ENCODE measurements at regions not wholly inside any gene's neighbourhood (a gene's known extent, or its start where the extent isn't known, plus 50 kb on each side); places are given as distances from the start of the nearest gene placed in this dataset.
"Not testable (repeated sequence)": the region's sequence is repeated elsewhere in the genome, so short reads cannot be mapped to it uniquely, and the experiment has no call there.

- Mint-ChIP-seq H3K36me3 (no peaks in the 10 kb centered on the region), H3K4me1 (no peaks in the 10 kb centered on the region), H3K27ac (no peak overlapping the region), H3K9me3 (peaks cover 14% of the 10 kb centered on the region), H3K4me3 (no peak overlapping the region), H3K27me3 (no peaks in the 10 kb centered on the region)
- ATAC-seq: no peak
Measured at GRCh38 chr13:84741253-84741652, 859.0 kb upstream of the SLITRK1 start.

- no peak overlapping the region for H3K4me3 Mint-ChIP-seq
- H3K4me1 Mint-ChIP-seq: no peaks in the 10 kb centered on the region
- peaks cover 14% of the 10 kb centered on the region for H3K9me3 Mint-ChIP-seq
- H3K27ac Mint-ChIP-seq: no peak overlapping the region
- no peak for ATAC-seq
- H3K36me3 Mint-ChIP-seq: no peaks in the 10 kb centered on the region
- no peaks in the 10 kb centered on the region for H3K27me3 Mint-ChIP-seq
Measured at GRCh38 chr13:84739021-84739420, 856.7 kb upstream of the SLITRK1 start.

DNA sequence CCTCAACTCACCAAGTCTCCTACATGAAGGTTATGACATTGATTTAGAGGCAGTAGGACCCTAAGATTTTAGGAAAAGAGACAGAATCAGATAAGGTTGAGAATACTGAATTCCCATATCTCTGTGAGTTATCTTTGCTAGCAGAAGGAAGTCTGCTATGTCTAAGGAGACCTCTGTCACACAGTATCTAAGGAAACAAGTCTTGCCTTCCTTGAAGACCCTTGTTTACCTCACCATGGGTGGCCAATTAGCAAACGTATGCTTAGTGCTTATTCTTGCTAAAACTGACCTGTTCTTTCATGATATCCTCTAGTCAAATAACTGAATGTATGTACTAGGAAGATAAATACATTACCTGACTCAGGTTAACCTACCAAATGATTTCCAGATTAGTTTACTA, 855.4 kb upstream of the SLITRK1 start:
- no peaks in the 10 kb centered on the region for H3K27me3 Mint-ChIP-seq
- H3K36me3 Mint-ChIP-seq: no peaks in the 10 kb centered on the region
- no peak for ATAC-seq
- no peaks in the 10 kb centered on the region for H3K4me1 Mint-ChIP-seq
- peaks cover 9% of the 10 kb centered on the region for H3K9me3 Mint-ChIP-seq
- no peak overlapping the region for H3K4me3 Mint-ChIP-seq
- no peak overlapping the region for H3K27ac Mint-ChIP-seq

DNA sequence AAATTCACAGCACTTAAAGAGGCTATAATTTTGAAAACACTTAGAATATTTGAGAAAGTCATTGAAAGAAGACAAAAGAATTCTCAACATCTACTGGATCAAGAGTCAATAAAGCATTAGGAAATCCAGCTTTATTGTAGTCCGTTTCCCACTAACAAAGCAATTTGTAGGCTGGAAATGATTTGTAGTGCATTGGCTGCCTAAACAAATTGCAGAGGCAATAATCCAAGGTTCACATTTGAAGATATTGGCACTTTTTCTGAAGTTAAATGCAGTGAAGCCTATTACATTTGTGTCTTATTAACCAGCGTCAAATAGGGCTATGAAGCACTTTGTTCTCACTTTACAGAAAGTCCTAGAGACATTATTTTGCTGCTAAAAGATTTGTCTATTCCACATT, 848.1 kb upstream of the SLITRK1 start:
- no peaks in the 10 kb centered on the region for H3K4me1 Mint-ChIP-seq
- no peak for ATAC-seq
- no peaks in the 10 kb centered on the region for H3K36me3 Mint-ChIP-seq
- H3K27ac Mint-ChIP-seq: no peak overlapping the region
- no peaks in the 10 kb centered on the region for H3K27me3 Mint-ChIP-seq
- H3K4me3 Mint-ChIP-seq: no peak overlapping the region
- H3K9me3 Mint-ChIP-seq: no peaks in the 10 kb centered on the region

GRCh38 chr13:84705982-84706710, 823.9 kb upstream of the SLITRK1 start:
- no peaks in the 10 kb centered on the region for H3K4me1 Mint-ChIP-seq
- no peaks in the 10 kb centered on the region for H3K27me3 Mint-ChIP-seq
- no peak overlapping the region for H3K4me3 Mint-ChIP-seq
- ATAC-seq: no peak
- no peaks in the 10 kb centered on the region for H3K36me3 Mint-ChIP-seq
- no peak overlapping the region for H3K27ac Mint-ChIP-seq
- peaks cover 3% of the 10 kb centered on the region for H3K9me3 Mint-ChIP-seq

GRCh38 chr13:84702174-84702573, 819.9 kb upstream of the SLITRK1 start:
- no peak overlapping the region for H3K27ac Mint-ChIP-seq
- no peaks in the 10 kb centered on the region for H3K4me1 Mint-ChIP-seq
- ATAC-seq: no peak
- H3K4me3 Mint-ChIP-seq: no peak overlapping the region
- H3K9me3 Mint-ChIP-seq: peaks cover 6% of the 10 kb centered on the region
- H3K27me3 Mint-ChIP-seq: no peaks in the 10 kb centered on the region
- H3K36me3 Mint-ChIP-seq: no peaks in the 10 kb centered on the region

DNA sequence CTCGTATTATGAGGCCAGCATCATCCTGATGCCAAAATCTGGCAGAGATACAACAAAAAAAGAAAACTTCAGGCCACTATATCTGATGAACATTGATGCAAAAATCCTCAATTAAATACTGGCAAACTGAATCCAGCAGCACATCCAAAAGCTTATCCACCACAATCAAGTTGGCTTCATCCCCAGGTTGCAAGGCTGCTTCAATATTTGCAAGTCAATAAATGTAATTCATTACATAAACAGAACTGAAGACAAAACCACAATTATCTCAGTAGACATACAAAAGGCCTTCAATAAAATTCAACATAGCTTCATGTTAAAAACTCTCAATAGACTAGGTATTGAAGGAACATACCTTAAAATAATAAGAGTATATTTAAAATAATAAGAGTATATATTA, 815.3 kb upstream of the SLITRK1 start:
- H3K36me3 Mint-ChIP-seq, H3K4me3 Mint-ChIP-seq, H3K27ac Mint-ChIP-seq, ATAC-seq, H3K27me3 Mint-ChIP-seq, H3K4me1 Mint-ChIP-seq, H3K9me3 Mint-ChIP-seq: not testable (repeated sequence)

GRCh38 chr13:84686973-84687372, 804.7 kb upstream of the SLITRK1 start:
- Mint-ChIP-seq H3K4me3 (no peak overlapping the region), H3K9me3 (peaks cover 3% of the 10 kb centered on the region), H3K36me3 (no peaks in the 10 kb centered on the region), H3K4me1 (no peaks in the 10 kb centered on the region), H3K27me3 (no peaks in the 10 kb centered on the region), H3K27ac (no peak overlapping the region)
- peak; percentile 16 for ATAC-seq

DNA sequence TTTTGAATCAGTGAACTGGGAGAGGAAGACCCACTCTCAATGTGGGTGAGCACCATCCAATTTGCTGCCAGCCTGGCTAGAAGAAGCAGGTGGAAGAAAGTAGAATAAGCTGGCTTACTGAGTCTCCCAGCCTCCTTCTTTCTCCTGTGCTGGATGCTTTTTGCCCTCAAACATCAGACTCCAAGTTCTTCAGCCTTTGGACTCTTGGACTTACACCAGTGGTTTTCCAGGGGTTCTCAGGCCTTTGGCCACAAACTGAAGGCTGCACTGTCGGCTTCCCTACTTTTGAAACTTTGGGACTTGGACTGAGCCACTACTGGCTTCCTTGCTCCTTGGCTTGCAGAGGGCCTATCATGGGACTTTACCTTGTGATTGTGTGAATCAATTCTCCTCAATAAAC, 804.2 kb upstream of the SLITRK1 start:
- Mint-ChIP-seq H3K27ac (no peak overlapping the region), H3K9me3 (peaks cover 3% of the 10 kb centered on the region), H3K27me3 (no peaks in the 10 kb centered on the region), H3K4me1 (no peaks in the 10 kb centered on the region), H3K36me3 (no peaks in the 10 kb centered on the region), H3K4me3 (no peak overlapping the region)
- ATAC-seq: no peak

GRCh38 chr13:84684804-84685203, 802.5 kb upstream of the SLITRK1 start:
- no peak overlapping the region for H3K4me3 Mint-ChIP-seq
- no peaks in the 10 kb centered on the region for H3K27me3 Mint-ChIP-seq
- H3K9me3 Mint-ChIP-seq: peaks cover 3% of the 10 kb centered on the region
- no peak overlapping the region for H3K27ac Mint-ChIP-seq
- no peaks in the 10 kb centered on the region for H3K4me1 Mint-ChIP-seq
- H3K36me3 Mint-ChIP-seq: no peaks in the 10 kb centered on the region
- ATAC-seq: no peak

DNA sequence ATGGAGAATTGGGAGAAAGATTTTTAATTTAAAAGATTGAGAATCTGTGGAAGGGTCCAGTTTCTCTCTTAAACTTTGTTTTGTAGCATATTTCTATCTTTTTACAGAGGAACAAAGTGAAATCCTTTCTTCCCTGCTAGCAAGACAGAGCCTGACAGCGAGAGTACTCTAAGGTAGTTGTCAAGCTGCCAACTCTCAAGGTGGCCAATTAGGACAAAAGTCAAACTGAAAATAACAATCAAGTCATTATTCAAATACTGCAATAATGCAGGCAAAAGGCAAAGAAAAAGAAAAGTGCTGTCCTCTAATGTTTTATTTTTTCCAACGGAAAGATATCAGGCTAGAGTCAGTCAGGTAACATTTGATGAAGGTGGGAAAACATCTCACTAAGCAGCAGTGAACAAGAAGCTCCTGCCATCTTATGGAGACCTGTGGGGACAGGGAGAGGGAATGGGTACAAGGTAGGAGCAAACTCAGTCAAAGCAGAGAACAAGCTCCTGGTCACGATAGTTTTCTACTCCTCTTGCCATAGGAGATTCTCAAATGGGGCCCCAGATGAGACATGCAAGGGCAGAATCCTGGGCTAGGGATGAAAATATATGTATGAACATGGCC, 801.9 kb upstream of the SLITRK1 start:
- H3K27me3 Mint-ChIP-seq: no peaks in the 10 kb centered on the region

GRCh38 chr13:84683448-84683847, 801.2 kb upstream of the SLITRK1 start:
- no peaks in the 10 kb centered on the region for H3K27me3 Mint-ChIP-seq
- H3K4me3 Mint-ChIP-seq: no peak overlapping the region
- H3K4me1 Mint-ChIP-seq: no peaks in the 10 kb centered on the region
- no peak overlapping the region for H3K27ac Mint-ChIP-seq
- H3K36me3 Mint-ChIP-seq: no peaks in the 10 kb centered on the region
- ATAC-seq: no peak
- H3K9me3 Mint-ChIP-seq: peaks cover 5% of the 10 kb centered on the region

More for the DNA sequence above, 801.9 kb upstream of the SLITRK1 start:
- H3K4me3 Mint-ChIP-seq: no peak overlapping the region
- no peak for ATAC-seq
- no peaks in the 10 kb centered on the region for H3K4me1 Mint-ChIP-seq
- H3K36me3 Mint-ChIP-seq: no peaks in the 10 kb centered on the region
- H3K27ac Mint-ChIP-seq: no peak overlapping the region
- H3K9me3 Mint-ChIP-seq: peaks cover 5% of the 10 kb centered on the region

GRCh38 chr13:84677836-84678235, 795.6 kb upstream of the SLITRK1 start:
- Mint-ChIP-seq H3K4me3 (no peak overlapping the region), H3K9me3 (peaks cover 5% of the 10 kb centered on the region), H3K27me3 (no peaks in the 10 kb centered on the region), H3K36me3 (no peaks in the 10 kb centered on the region), H3K4me1 (no peaks in the 10 kb centered on the region), H3K27ac (no peak overlapping the region)
- no peak for ATAC-seq

GRCh38 chr13:84672616-84673015, 790.3 kb upstream of the SLITRK1 start:
- Mint-ChIP-seq H3K27me3 (no peaks in the 10 kb centered on the region), H3K27ac (no peak overlapping the region), H3K9me3 (peaks cover 6% of the 10 kb centered on the region), H3K4me3 (no peak overlapping the region), H3K4me1 (no peaks in the 10 kb centered on the region), H3K36me3 (no peaks in the 10 kb centered on the region)
- ATAC-seq: no peak

- Mint-ChIP-seq H3K27ac (no peak overlapping the region), H3K27me3 (no peaks in the 10 kb centered on the region), H3K4me3 (no peak overlapping the region), H3K4me1 (no peaks in the 10 kb centered on the region), H3K36me3 (no peaks in the 10 kb centered on the region), H3K9me3 (peaks cover 6% of the 10 kb centered on the region)
- ATAC-seq: no peak
Measured at GRCh38 chr13:84670245-84670644, 788.0 kb upstream of the SLITRK1 start.

DNA sequence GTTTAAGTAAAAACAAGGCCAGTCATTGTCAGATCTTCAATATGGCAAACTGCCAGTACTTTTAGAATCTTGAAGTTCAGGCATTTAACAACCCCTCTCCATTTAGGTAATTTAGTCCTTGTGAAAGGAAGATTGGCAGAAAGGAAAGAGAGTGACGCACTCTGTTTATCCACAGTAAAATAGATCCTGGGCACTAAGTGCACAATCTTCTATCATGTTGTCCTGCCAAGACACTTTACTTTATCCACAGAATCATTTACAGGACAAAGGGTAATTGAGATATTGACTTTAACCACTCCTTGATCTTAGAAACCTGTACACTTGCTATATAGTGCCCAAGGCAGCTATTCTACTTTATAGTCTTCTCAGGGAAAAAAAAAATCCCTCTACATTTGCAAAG, 786.4 kb upstream of the SLITRK1 start:
- H3K27me3 Mint-ChIP-seq: no peaks in the 10 kb centered on the region
- peaks cover 3% of the 10 kb centered on the region for H3K9me3 Mint-ChIP-seq
- no peak for ATAC-seq
- no peaks in the 10 kb centered on the region for H3K4me1 Mint-ChIP-seq
- H3K27ac Mint-ChIP-seq: no peak overlapping the region
- H3K36me3 Mint-ChIP-seq: no peaks in the 10 kb centered on the region
- no peak overlapping the region for H3K4me3 Mint-ChIP-seq

All from stimulated activated memory B cell treated with anti-CD40 and anti-IgM and Interleukin-4, amounts not matched to agents 10 μg/mL and 1 μg/mL and 100 μg/mL, for 72 hours (primary cell).